Tibial nerve (tissue), 3 donors: ENCODE measurements at regions not wholly inside any gene's neighbourhood (a gene's known extent, or its start where the extent isn't known, plus 50 kb on each side); places are given as distances from the start of the nearest gene placed in this dataset.

Source experiments
- CTCF ChIP-seq, 5 experiments: fragments of 200-600 bp in 3 of 5; fragments of 450-650 bp in 2 of 5; sonication (generic) in 3 of 5; IDR thresholded peaks; one replicate each; pipeline ENCODE4 v1.5.1; 2016 to 2019; ENCODE audit warnings: antibody characterized with exemption in 5 of 5, mild to moderate bottlenecking in 3 of 5, moderate library complexity in 2 of 5
- POLR2A ChIP-seq, 2 donors: fragments of 450-650 bp; IDR thresholded peaks; one replicate each; pipeline ENCODE4 v1.6.1; 2017; ENCODE audit warnings: antibody characterized with exemption in 2 of 2, mild to moderate bottlenecking in 2 of 2, moderate library complexity in 2 of 2

GRCh38 chr2:133982256-133982655 lies 271.6 kb upstream of the MGAT5 start:
- TF ChIP-seq CTCF (IDR thresholded peaks at IDR 0.05) (no peak), POLR2A (IDR thresholded peaks at IDR 0.05) (no peak)
